Upper lobe of right lung (tissue), 1 donor: ENCODE measurements at regions not wholly inside any gene's neighbourhood (a gene's known extent, or its start where the extent isn't known, plus 50 kb on each side); places are given as distances from the start of the nearest gene placed in this dataset.
A peak's percentile ranks its signal among the peaks of the same experiment; 100 is the strongest.
"Not testable (repeated sequence)": the region's sequence is repeated elsewhere in the genome, so short reads cannot be mapped to it uniquely, and the experiment has no call there.

Experiments
- ATAC-seq: fragments of 200-7000 bp; cut with Tn5 transposase; one replicate; pipeline ENCODE4 v1.9.1; 2020; ENCODE audit warnings: mild to moderate bottlenecking, moderate library complexity
- DNase-seq: peaks from one replicate; pipeline ENCODE4 v3.0.0-alpha.2; 2020
- H3K27ac ChIP-seq: fragments of 200-600 bp; one replicate; pipeline ENCODE4 v1.8.0; 2022
- H3K27me3 ChIP-seq: fragments of 200-600 bp; one replicate; pipeline ENCODE4 v1.8.0; 2022; ENCODE audit warnings: mild to moderate bottlenecking
- H3K36me3 ChIP-seq: fragments of 200-600 bp; one replicate; pipeline ENCODE4 v1.8.0; 2022
- H3K4me1 ChIP-seq: fragments of 200-600 bp; one replicate; pipeline ENCODE4 v1.8.0; 2022
- H3K4me3 ChIP-seq: fragments of 200-600 bp; one replicate; pipeline ENCODE4 v1.8.0; 2022; ENCODE audit warnings: mild to moderate bottlenecking
- H3K9me3 ChIP-seq: fragments of 200-600 bp; one replicate; pipeline ENCODE4 v1.8.0; 2022
- intact Hi-C: fragments of 100-400 bp; cut with DNase I; formaldehyde crosslinking; loops from one replicate; pipeline ENCODE4 v1.11.0; 2022
- TF ChIP-seq, protein P1 (sequence below): fragments of 200-600 bp; IDR thresholded peaks from one replicate; pipeline ENCODE4 v1.8.0; 2022; ENCODE audit warnings: antibody characterized with exemption
- donor health status: DM: no; HTN: yes; CAD: no; lungs with severe emphysema.

DNA sequence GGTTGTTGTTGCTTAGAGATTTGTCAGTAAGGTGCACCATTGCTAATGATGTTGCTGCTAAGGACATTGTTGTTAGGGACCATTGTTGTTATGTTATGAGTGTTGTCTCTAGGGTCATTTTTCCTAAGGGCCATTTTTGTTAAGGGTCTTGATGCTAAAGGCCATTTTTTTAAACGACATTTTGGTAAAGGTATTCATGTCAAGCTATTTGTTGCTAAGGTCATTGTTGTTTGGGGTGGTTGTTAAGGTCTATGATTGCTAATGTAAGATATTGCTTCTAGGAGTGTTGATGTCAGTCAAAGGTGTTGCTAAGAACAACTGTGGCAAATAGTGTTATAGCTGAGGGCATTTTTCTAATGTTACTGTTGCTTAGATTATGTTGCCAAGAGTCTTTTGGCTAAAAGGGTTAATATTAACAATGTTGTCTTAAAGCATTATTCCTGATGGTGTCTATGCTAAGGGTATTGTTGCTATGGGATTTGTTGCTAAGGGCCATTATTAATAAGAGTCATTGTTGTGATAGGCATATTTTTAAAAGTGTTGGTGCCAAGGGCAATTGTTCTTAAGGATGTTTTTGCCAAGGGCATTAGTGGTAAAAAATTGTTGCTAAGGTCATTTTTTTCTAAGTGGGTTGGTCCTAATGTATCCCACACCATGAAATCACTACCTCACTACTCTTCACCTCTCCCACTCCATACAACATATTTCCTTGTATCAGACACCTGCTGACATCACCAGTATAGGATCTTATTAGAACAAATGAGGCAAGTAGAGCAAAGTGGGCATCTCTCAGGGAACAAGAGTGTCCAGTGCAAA, 56.2 kb downstream of the SPATA31A6 start:
- H3K4me1 ChIP-seq, intact Hi-C loops, DNase-seq, H3K36me3 ChIP-seq, ATAC-seq, H3K4me3 ChIP-seq, H3K27me3 ChIP-seq, H3K9me3 ChIP-seq, H3K27ac ChIP-seq: not testable (repeated sequence)

DNA sequence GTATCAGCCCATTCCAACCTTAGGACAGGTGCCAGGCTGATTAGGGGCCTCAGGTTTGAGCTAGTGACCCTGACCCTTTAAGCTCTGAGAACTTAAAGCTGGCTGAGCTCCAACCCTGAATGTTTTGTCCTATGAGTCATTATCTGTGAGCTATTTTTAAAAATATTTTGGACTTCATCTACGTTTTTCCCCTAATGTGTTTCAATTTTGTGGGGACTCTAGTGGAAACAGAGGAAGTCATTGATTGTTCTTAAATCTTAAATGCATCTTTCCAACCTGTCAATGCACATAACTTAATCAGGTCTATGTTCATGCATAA, 56.8 kb downstream of the SPATA31A6 start:
- H3K27me3 ChIP-seq, intact Hi-C loops, H3K4me3 ChIP-seq, DNase-seq, ATAC-seq, H3K9me3 ChIP-seq, H3K4me1 ChIP-seq, H3K27ac ChIP-seq, H3K36me3 ChIP-seq: not testable (repeated sequence)

DNA sequence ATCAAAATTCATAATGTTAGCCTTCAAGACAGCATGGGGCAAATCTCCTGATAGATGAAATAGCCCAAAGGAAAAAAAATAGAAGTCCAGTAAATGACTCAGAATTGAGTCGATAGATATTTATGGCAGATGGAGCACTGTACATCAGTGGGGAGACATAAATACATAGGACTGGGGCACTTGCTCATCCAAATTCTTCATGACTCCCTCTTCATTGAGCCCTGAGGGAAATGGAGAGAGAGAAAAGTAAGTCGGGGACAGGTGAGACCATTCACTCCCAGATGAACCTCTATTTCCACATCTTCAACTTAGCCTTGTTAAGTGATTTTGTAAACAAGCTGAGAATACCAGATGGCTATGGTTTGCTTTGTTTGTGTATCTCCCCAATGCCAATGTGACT, 59.8 kb downstream of the SPATA31A6 start:
- ATAC-seq, H3K9me3 ChIP-seq, H3K27me3 ChIP-seq, H3K4me3 ChIP-seq, H3K27ac ChIP-seq, H3K4me1 ChIP-seq, H3K36me3 ChIP-seq, intact Hi-C loops, DNase-seq: not testable (repeated sequence)

DNA sequence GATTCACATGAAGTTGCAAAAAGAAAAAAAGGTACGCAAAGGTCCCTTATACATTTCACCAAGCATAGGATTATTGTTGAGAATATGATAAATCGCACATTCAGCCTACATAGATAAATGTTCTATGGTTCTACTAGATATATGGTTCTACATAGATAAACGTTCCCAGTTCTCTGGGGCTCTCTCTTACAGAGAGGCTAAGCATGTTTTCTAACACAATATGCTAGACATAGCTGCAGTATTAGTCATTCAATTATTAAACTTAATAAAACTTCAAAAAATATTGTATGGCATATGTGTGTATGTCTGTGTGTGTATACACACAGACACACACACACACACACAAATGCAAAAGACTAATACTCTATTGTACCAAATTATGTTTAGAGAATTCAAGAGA, 60.4 kb downstream of the SPATA31A6 start:
- H3K4me3 ChIP-seq, H3K36me3 ChIP-seq, ATAC-seq, intact Hi-C loops, H3K27ac ChIP-seq, H3K27me3 ChIP-seq, DNase-seq, H3K4me1 ChIP-seq, H3K9me3 ChIP-seq: not testable (repeated sequence)

DNA sequence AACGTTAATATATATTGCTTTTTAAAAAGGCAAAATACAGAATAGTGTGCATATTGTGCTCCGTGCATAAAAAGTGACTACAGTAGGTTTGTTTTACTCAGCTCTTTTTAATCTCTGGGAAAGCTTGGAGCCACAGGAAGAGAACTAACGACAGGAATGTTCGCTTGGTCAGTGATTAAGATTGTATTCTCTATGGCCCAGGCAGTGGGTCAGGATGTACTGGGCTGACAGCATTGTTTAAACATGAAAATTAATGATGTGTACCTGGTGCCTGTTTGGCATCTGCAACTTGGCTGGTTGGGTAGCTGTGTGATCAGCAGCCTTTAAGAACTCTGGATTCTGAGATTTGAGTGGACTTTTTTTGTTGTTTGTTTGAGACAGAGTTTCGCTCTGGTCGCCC, 85.3 kb downstream of the SPATA31A6 start:
- intact Hi-C loops, H3K27me3 ChIP-seq, H3K4me3 ChIP-seq, H3K4me1 ChIP-seq, H3K27ac ChIP-seq, H3K36me3 ChIP-seq, ATAC-seq, H3K9me3 ChIP-seq, DNase-seq: not testable (repeated sequence)

DNA sequence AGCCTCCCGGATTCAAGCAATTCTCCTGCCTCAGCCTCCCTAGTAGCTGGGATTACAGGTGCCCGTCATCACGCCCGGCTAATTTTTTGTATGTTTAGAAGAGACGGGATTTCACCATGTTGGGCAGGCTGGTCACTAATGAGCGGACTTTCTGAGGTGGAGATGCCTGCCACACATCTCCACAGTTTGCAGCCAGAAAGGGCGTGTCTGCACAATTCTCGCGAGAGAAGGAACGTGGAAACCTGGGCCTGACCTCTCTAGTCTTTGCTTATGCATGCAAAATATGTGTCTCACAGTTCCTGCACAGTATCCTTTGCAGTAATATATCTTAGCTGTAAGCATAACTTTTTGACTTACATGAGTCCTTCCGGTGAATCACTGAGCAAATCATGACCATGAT, 85.7 kb downstream of the SPATA31A6 start:
- H3K9me3 ChIP-seq, H3K4me1 ChIP-seq, H3K27ac ChIP-seq, intact Hi-C loops, H3K27me3 ChIP-seq, H3K36me3 ChIP-seq, H3K4me3 ChIP-seq, DNase-seq: not testable (repeated sequence)
- ATAC-seq, result peak; percentile 22

DNA sequence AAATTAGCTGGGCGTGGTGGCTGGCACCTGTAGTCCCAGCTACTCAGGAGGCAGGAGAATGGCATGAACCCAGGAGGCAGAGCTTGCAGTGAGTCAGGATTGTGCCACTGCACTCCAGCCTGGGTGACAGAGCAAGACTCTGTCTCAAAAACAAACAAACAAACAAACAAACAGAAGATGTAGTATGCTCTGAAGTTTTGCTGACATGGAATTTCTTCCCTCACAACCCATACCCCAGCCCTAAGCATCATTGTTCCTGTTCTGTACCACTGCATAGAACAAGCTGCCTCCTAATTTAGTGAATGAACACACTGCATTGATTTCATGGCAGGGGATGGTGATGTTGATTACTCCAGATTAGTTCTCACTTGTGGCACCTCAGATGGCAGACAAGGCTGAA, 89.7 kb downstream of the SPATA31A6 start:
- DNase-seq, H3K36me3 ChIP-seq, H3K9me3 ChIP-seq, H3K27me3 ChIP-seq, intact Hi-C loops, H3K27ac ChIP-seq, ATAC-seq, H3K4me3 ChIP-seq, H3K4me1 ChIP-seq: not testable (repeated sequence)

DNA sequence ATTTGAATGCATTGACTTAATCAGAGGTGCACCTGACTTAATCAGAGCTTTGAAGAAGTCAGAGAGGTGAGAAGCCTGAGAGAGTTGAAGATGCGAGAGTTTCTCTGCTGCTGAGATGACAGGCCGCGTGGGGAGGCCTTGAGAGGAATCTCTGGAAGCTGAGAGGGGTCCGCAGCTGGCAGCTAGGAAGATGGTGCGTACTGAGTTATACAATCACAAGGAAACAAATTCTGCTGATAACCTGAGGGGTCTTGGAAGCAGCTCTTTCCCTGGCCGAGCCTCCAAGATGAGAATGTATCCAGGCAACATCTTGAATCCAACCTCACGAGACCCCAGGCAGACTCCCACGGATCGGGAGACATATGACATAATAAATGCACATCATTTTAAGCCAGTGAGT, 91.7 kb downstream of the SPATA31A6 start:
- no peak overlapping the region for H3K4me3 ChIP-seq
- DNase-seq (no peak), ATAC-seq (no peak)
- H3K36me3 ChIP-seq, result no peaks in the 10 kb centered on the region
- TF ChIP-seq, protein P1, sequence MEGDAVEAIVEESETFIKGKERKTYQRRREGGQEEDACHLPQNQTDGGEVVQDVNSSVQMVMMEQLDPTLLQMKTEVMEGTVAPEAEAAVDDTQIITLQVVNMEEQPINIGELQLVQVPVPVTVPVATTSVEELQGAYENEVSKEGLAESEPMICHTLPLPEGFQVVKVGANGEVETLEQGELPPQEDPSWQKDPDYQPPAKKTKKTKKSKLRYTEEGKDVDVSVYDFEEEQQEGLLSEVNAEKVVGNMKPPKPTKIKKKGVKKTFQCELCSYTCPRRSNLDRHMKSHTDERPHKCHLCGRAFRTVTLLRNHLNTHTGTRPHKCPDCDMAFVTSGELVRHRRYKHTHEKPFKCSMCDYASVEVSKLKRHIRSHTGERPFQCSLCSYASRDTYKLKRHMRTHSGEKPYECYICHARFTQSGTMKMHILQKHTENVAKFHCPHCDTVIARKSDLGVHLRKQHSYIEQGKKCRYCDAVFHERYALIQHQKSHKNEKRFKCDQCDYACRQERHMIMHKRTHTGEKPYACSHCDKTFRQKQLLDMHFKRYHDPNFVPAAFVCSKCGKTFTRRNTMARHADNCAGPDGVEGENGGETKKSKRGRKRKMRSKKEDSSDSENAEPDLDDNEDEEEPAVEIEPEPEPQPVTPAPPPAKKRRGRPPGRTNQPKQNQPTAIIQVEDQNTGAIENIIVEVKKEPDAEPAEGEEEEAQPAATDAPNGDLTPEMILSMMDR, result no peak
- no peaks in the 10 kb centered on the region for H3K27me3 ChIP-seq
- H3K4me1 ChIP-seq, result no peaks in the 10 kb centered on the region
- no peak overlapping the region for H3K27ac ChIP-seq
- intact Hi-C loops, result no loop called here
- no peaks in the 10 kb centered on the region for H3K9me3 ChIP-seq

DNA sequence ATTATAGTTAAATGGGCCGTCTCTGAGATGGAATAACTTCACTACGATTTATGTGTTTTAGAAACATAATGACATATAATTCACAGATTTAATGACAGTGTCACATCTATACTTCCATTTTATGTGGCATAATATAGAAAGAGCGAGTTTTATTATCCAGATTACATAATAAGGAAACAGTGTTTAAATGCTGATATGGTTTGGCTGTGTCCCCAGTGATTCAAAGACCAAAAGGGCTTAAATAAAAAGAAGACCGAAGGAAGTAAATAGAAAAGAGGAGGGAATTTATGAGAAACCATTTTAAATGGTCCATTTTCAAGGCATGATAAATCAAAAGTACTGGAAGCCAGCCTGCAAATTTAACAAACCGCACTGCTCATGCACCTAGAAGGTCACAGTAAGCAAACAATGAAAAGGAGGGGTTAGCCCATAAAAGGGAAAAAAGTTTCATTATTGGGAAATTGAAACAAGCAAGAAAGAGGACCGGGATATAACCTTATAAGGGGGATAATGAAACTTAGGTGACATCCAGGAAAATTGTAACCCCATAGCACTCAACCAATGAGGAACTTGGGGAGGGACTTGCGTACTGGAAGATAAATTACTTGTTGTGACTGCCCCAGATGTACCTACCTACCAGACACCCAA, 99.2 kb downstream of the SPATA31A6 start:
- ATAC-seq, H3K36me3 ChIP-seq, intact Hi-C loops, H3K4me1 ChIP-seq, H3K4me3 ChIP-seq, H3K27ac ChIP-seq, DNase-seq, H3K27me3 ChIP-seq, H3K9me3 ChIP-seq: not testable (repeated sequence)

DNA sequence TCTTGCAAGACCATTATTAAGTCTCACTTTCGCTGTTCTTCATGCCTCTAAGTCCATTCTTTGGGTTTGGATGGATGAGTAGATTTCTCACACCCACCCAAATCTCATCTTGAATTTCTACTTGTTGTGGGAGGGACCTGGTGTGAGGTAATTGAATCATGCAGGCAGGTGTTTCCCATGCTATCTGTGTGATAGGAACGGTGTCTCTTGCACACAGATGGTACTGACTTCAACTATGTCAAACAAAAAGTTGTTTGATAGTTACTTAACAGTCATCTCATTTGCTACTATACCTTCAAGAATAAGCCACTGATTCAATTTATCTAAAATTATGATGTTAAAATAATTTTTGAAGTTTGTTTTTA, 99.7 kb downstream of the SPATA31A6 start:
- H3K27ac ChIP-seq, H3K4me3 ChIP-seq, intact Hi-C loops, H3K4me1 ChIP-seq, ATAC-seq, H3K9me3 ChIP-seq, H3K27me3 ChIP-seq, DNase-seq, H3K36me3 ChIP-seq: not testable (repeated sequence)

DNA sequence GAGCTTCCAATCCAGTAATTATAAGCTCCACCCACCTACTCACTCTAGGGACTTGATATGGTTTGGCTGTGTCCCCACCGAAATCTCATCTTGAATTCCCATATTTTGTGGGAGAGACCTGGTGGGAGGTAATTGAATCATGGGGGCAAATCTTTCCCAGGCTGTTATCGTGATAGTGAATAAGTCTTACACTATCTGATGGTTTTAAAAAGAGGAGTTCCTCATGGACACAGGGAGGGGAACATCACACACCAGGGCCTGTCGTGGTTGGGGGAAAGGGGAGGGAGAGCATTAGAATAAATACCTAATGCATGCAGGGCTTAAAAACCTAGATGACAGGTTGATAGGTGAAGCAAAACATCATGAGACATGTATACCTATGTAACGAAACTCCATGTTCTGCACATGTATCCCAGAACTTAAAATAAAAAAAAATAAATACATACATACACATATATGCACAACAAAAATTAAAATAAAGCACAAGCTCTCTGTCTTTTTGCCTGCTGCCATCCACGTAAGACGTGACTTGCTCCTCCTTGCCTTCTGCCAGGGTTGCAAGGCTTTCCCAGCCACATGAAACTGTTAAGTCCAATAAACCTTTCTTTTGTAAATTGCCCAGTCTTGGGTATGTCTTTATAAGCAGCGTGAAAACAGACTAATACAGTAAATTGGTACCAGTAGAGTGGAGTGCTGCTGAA, 102.8 kb downstream of the SPATA31A6 start:
- DNase-seq, ATAC-seq, H3K27ac ChIP-seq, H3K9me3 ChIP-seq, intact Hi-C loops, H3K27me3 ChIP-seq, H3K4me1 ChIP-seq, H3K4me3 ChIP-seq, H3K36me3 ChIP-seq: not testable (repeated sequence)

DNA sequence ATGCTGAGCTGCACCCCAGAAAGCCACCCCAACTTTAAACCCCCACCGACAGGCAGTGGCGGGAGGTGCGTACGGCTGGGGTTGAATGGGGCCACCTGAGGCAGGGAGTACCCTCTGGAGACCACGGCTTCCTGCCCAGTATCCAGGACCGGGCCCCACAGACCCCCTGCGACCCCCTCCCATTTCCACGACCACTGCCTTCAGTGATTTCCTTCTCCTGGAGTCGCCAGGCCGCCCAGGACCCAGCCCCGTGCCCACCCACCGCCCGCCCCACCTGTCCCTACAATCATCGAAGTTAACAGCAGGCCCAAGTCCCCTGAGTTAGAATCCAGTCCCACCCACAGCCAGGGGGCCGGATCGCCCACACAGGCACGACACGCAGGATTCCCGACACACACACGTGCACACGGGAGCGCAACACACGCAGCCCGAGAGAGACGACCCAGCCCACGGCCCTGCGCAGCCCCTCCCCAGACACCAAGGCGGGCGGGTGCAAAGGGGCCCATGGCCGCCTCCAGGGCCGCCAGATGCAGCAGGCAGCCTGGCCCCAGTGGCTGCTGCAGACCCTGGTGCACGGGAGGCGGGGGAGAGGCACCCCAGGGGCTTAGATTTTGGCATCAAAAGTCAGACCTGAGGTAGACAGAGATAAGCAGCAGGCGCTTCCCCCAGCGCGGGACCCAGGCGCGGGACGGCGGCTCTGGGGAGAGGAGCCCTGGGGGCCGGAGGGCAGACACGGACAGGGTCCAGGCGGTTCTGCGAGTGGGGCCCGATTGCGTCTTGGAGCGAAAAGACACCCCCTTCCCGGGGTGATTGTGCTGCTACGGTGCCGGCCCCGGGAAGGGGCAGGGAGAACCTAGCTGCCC, 104.8 kb downstream of the SPATA31A6 start:
- H3K36me3 ChIP-seq, H3K9me3 ChIP-seq, H3K4me1 ChIP-seq, H3K27ac ChIP-seq, H3K27me3 ChIP-seq, DNase-seq, H3K4me3 ChIP-seq, intact Hi-C loops: not testable (repeated sequence)
- peak; percentile 46 for ATAC-seq

DNA sequence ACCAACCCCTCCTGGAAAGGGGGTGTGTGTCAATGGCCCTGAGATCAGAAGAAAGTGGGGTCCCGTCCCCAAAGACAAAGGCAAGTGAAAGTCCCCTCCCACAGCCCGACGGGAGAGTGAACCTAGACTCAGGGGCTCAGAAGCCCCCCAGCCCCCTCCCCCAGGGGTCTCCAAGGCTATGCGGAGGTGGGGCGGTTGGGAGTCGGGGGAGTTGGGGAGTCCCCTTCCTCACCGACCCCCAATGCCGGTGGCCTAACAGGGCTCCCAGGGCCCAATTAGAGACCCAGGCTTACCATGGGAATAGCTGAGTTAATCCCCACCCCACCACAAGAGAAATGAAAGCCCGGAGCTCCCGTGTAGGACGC, 105.4 kb downstream of the SPATA31A6 start:
- ATAC-seq, result peak; percentile 37
- not testable (repeated sequence) for H3K36me3 ChIP-seq, H3K9me3 ChIP-seq

More for the DNA sequence above, 105.4 kb downstream of the SPATA31A6 start:
- H3K27me3 ChIP-seq, H3K27ac ChIP-seq, H3K4me3 ChIP-seq, DNase-seq, H3K4me1 ChIP-seq, intact Hi-C loops: not testable (repeated sequence)
